ENCODE measurements at regions not wholly inside any gene's neighbourhood (a gene's known extent, or its start where the extent isn't known, plus 50 kb on each side); places are given as distances from the start of the nearest gene placed in this dataset.

GRCh38 chr6:56843476-56844349 is 111.2 kb upstream of the BEND6 start (continued):
- no peak for TF ChIP-seq ATOH8 (CRISPR knock-in tag; IDR thresholded peaks at IDR 0.05; ENCODE audit: low read depth)
- peak; percentile 59; the same call in 1 of the 2 replicates for TF ChIP-seq MAX (IDR thresholded peaks at IDR 0.05)
- no peak for TF ChIP-seq NR3C1 (IDR thresholded peaks at IDR 0.05)
- 0 out of 2 replicates have a peak, but pooled peaks have one; percentile 33 for TF ChIP-seq KDM1A (IDR thresholded peaks at IDR 0.05; ENCODE audit: low read depth)

- ChIA-PET CTCF (interaction anchor here (0.9 to 1.5 kb wide), 9 partner anchors 10 to 191 kb away, joined by 3 to 7 read pairs (median 5); no protein-coding TSS in a partner anchor), POLR2A (interaction anchor here (1.3 kb wide), 1 partner anchor 34 kb away, joined by 4 read pairs; no protein-coding TSS in a partner anchor)
- H3K9me3 ChIP-seq: no peaks in the 10 kb centered on the region
- no peak for TF ChIP-seq REST (IDR thresholded peaks at IDR 0.05)
- no peak for TF ChIP-seq CEBPB (IDR thresholded peaks at IDR 0.05)
- TF ChIP-seq PHF8 (IDR thresholded peaks at IDR 0.05; ENCODE audit: borderline replicate concordance, low read depth): peak; percentile 29; the same call in 1 of the 2 replicates
- FAIRE-seq (no peak), DNase-seq (ENCODE audit: low read depth in 1 of 2, low spot score in 1 of 2) (peak in 1 of 2 experiments; percentile 34), ATAC-seq (peak; percentile 16 to 55)
- peaks cover 51% of the 10 kb centered on the region for H3K4me1 ChIP-seq
- peak overlapping the region; percentile 92 for H3K4me2 ChIP-seq
- peak overlapping the region; percentile 90 for H3K4me3 ChIP-seq
- 2% methylated on average over 29 of the region's 47 CpGs for WGBS (ENCODE audit: missing lambda C conversion rate)
- peak overlapping the region; percentile 97 to 100 for H3K27ac ChIP-seq
Measured at GRCh38 chr6:56842686-56843475, 112.0 kb upstream of the BEND6 start.

- Histone ChIP-seq H3K27ac (peak overlapping the region; percentile 43 to 97; a peak in 3 of 6 replicates), H3K4me1 (peaks cover 59% of the 10 kb centered on the region), H3K4me3 (peak overlapping the region; percentile 90), H3K4me2 (peak overlapping the region; percentile 92), H3K9me3 (no peaks in the 10 kb centered on the region)
- WGBS (ENCODE audit: missing lambda C conversion rate): 0% methylated on average over 1 of the region's 1 CpG
- CTCF ChIA-PET: interaction anchor here (1.6 kb wide), 1 partner anchor 205 kb away, joined by 6 read pairs; no protein-coding TSS in a partner anchor
- POLR2A ChIA-PET: interaction anchor here (1.3 kb wide), 1 partner anchor 33 kb away, joined by 4 read pairs; no protein-coding TSS in a partner anchor
- ATAC-seq (no peak), DNase-seq (ENCODE audit: low read depth in 1 of 2, low spot score in 1 of 2) (no peak), FAIRE-seq (no peak)
- TF ChIP-seq MAX (IDR thresholded peaks at IDR 0.05) (no peak), PHF8 (IDR thresholded peaks at IDR 0.05; ENCODE audit: borderline replicate concordance, low read depth) (no peak), REST (IDR thresholded peaks at IDR 0.05) (no peak), MAFK (IDR thresholded peaks at IDR 0.05; ENCODE audit: partially characterized antibody) (no peak), RFX5 (IDR thresholded peaks at IDR 0.05) (no peak), NFE2L2 (conservative IDR thresholded peaks at IDR 0.05; ENCODE audit: low read length) (no peak), BCL3 (IDR thresholded peaks at IDR 0.05) (no peak), E2F6 (IDR thresholded peaks at IDR 0.05; ENCODE audit: borderline replicate concordance, low read depth) (no peak), KDM5A (IDR thresholded peaks at IDR 0.05) (no peak), PBX3 (IDR thresholded peaks at IDR 0.05) (no peak), BHLHE40 (IDR thresholded peaks at IDR 0.05; ENCODE audit: low read depth, low read length) (no peak)
Measured at GRCh38 chr6:56841751-56842150, 113.2 kb upstream of the BEND6 start.
